HUES48 (cell line): ENCODE measurements at regions not wholly inside any gene's neighbourhood (a gene's known extent, or its start where the extent isn't known, plus 50 kb on each side); places are given as distances from the start of the nearest gene placed in this dataset.

ENCODE experiments used
- H3K27ac ChIP-seq: one replicate; pipeline ENCODE4 v1.7.0; 2013; ENCODE audit warnings: low read depth, low read length, inconsistent platforms
- H3K27me3 ChIP-seq: 2 replicates; pipeline ENCODE4 v1.6.1; 2013; ENCODE audit warnings: mild to moderate bottlenecking, low read length; ENCODE audit not compliant: control insufficient read depth, insufficient read depth
- H3K36me3 ChIP-seq: 2 replicates; pipeline ENCODE4 v1.6.1; 2013; ENCODE audit warnings: low read length; ENCODE audit not compliant: control insufficient read depth, insufficient read depth
- H3K4me1 ChIP-seq: 2 replicates; pipeline ENCODE4 v1.6.1; 2013; ENCODE audit warnings: mild to moderate bottlenecking, low read length; ENCODE audit not compliant: control insufficient read depth, insufficient read depth
- H3K4me3 ChIP-seq: 2 replicates; pipeline ENCODE4 v1.5.1; 2013; ENCODE audit warnings: mild to moderate bottlenecking, low read depth, low read length
- H3K9ac ChIP-seq: 2 replicates; pipeline ENCODE4 v1.6.1; 2013; ENCODE audit warnings: mild to moderate bottlenecking, low read depth, low read length, moderate library complexity
- H3K9me3 ChIP-seq: 2 replicates; pipeline ENCODE4 v1.6.1; 2013; ENCODE audit warnings: low read length; ENCODE audit not compliant: control insufficient read depth, insufficient read depth

DNA sequence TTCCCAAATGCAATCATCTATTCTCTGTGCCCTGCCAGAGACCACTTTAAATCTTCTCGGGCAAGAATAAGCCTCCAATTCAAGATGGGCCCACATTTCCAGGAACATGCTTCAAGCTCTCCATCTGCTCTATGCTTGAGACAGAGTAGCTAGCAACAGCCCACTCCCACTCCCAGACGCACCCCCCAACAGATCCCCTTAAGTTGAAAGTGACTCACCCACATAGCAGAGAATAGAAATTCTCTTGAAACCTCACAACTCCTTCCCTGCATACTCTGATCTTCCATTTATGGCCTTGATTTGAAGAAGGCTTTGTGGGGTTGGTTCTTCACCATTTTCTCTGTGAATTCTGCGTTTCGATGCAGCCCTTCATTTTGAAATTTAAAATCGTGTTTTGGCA, 604.0 kb downstream of the INHBA start:
- Histone ChIP-seq H3K4me3 (no peak overlapping the region), H3K27ac (no peak overlapping the region), H3K4me1 (no peaks in the 10 kb centered on the region; the same call in 1 of the 2 replicates), H3K9ac (no peak overlapping the region), H3K9me3 (no peaks in the 10 kb centered on the region), H3K36me3 (no peaks in the 10 kb centered on the region), H3K27me3 (no peaks in the 10 kb centered on the region)

DNA sequence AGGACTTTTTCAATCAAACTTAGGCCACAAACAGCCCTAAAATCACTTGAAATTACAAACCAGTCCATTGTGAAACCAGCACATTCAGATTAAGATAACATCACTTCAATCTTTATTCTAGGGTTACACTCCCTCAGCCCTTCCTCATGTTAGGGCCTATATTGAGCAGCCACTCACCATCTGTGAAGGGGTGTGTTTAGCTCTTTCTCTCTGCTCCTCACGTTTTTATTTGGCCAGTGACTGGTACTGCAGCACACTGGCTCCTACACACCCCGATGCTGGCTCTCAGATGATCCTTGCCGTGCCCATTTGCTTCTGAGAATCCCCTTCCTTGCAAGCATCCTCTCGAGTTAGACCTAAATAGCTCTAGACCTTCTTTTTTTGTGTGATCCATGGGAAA, 604.5 kb downstream of the INHBA start:
- H3K4me3 ChIP-seq, result no peak overlapping the region
- H3K27ac ChIP-seq, result no peak overlapping the region
- no peaks in the 10 kb centered on the region for H3K27me3 ChIP-seq
- no peaks in the 10 kb centered on the region; the same call in 1 of the 2 replicates for H3K4me1 ChIP-seq
- no peaks in the 10 kb centered on the region for H3K9me3 ChIP-seq
- H3K36me3 ChIP-seq, result no peaks in the 10 kb centered on the region
- H3K9ac ChIP-seq, result no peak overlapping the region

DNA sequence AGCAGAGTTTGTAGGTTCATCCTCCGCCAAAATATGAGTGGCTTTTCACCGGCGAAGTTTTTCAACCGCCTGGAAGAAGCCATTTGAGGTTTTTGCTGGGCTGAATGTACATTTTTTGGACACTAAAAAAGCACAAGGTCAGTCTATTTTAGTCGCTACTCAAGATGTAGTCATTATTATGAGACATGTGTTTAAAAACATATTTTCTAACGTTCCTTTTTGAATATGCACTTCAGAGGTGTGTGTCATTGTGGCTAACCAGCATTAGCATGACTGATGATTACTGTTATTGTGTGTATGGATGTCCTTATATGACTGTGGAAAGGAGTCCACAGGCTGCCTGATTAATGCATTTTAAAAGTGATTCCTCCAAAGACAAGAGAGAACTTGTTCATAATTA, 605.4 kb downstream of the INHBA start:
- Histone ChIP-seq H3K27ac (no peak overlapping the region), H3K36me3 (no peaks in the 10 kb centered on the region), H3K27me3 (no peaks in the 10 kb centered on the region), H3K4me3 (no peak overlapping the region), H3K4me1 (no peaks in the 10 kb centered on the region; the same call in 1 of the 2 replicates), H3K9me3 (no peaks in the 10 kb centered on the region), H3K9ac (no peak overlapping the region)

- H3K4me3 ChIP-seq, result no peak overlapping the region
- no peak overlapping the region for H3K9ac ChIP-seq
- no peaks in the 10 kb centered on the region for H3K9me3 ChIP-seq
- H3K4me1 ChIP-seq, result no peaks in the 10 kb centered on the region; the same call in 1 of the 2 replicates
- H3K27ac ChIP-seq, result no peak overlapping the region
- H3K27me3 ChIP-seq, result no peaks in the 10 kb centered on the region
- H3K36me3 ChIP-seq, result no peaks in the 10 kb centered on the region
Observed at GRCh38 chr7:41096917-41097316, 606.0 kb downstream of the INHBA start.

GRCh38 chr7:41093141-41093540, 609.7 kb downstream of the INHBA start:
- no peak overlapping the region for H3K27ac ChIP-seq
- no peaks in the 10 kb centered on the region for H3K9me3 ChIP-seq
- no peak overlapping the region for H3K9ac ChIP-seq
- H3K27me3 ChIP-seq, result no peaks in the 10 kb centered on the region
- no peak overlapping the region for H3K4me3 ChIP-seq
- H3K4me1 ChIP-seq, result no peaks in the 10 kb centered on the region; the same call in 1 of the 2 replicates
- no peaks in the 10 kb centered on the region for H3K36me3 ChIP-seq

GRCh38 chr7:41085244-41085643, 617.6 kb downstream of the INHBA start:
- no peak overlapping the region for H3K9ac ChIP-seq
- no peaks in the 10 kb centered on the region for H3K27me3 ChIP-seq
- no peaks in the 10 kb centered on the region for H3K36me3 ChIP-seq
- H3K27ac ChIP-seq, result no peak overlapping the region
- H3K9me3 ChIP-seq, result no peaks in the 10 kb centered on the region
- H3K4me1 ChIP-seq, result 0 out of 2 replicates have a peak, but pooled peaks cover 3% of the 10 kb centered on the region
- H3K4me3 ChIP-seq, result no peak overlapping the region

DNA sequence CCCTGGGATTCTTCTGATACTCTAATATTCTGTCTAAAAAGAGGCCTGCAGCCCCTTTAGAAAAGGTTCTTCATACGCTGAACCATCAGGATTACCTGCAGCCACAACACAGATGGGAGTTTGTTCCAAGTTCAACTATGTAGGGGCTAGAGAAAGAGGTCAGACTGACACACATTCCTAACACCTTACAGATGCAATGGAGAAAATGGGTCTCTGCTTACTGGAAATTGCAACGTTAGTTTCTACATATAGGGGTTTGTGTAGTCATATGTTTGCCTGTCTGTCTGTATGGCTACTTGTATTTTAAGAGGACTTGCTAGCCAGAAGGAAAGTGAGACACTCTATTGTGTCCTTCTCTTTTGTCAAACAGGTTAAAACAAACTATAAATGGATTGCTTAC, 618.5 kb downstream of the INHBA start:
- no peak overlapping the region for H3K27ac ChIP-seq
- no peaks in the 10 kb centered on the region for H3K27me3 ChIP-seq
- H3K4me1 ChIP-seq, result 0 out of 2 replicates have a peak, but pooled peaks cover 3% of the 10 kb centered on the region
- no peaks in the 10 kb centered on the region for H3K9me3 ChIP-seq
- H3K9ac ChIP-seq, result no peak overlapping the region
- no peak overlapping the region for H3K4me3 ChIP-seq
- no peaks in the 10 kb centered on the region for H3K36me3 ChIP-seq

DNA sequence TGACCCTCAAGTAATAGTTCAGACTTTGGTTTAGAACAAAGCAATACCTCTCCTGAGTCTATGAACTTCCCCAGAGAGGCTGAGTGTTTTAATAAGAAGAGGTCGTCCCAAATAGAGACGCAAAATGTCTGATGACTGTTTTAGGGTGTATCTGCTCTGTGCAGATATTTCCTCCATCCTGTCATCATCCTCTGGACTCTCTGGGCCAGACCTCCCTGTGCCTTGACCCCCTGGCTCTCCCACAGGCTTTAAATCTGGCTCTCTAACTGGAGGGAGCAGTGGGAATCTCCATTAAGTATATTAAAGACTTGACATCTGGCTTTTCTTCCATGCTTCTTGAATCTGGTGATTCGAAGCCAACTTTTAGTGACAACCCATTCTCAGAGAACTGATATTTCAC, 633.3 kb downstream of the INHBA start:
- Histone ChIP-seq H3K9ac (no peak overlapping the region), H3K27ac (no peak overlapping the region), H3K4me1 (no peaks in the 10 kb centered on the region), H3K36me3 (no peaks in the 10 kb centered on the region), H3K4me3 (no peak overlapping the region), H3K27me3 (no peaks in the 10 kb centered on the region), H3K9me3 (no peaks in the 10 kb centered on the region)

GRCh38 chr7:41067576-41067975, 635.3 kb downstream of the INHBA start:
- Histone ChIP-seq H3K27me3 (no peaks in the 10 kb centered on the region), H3K9me3 (no peaks in the 10 kb centered on the region), H3K4me3 (no peak overlapping the region)

DNA sequence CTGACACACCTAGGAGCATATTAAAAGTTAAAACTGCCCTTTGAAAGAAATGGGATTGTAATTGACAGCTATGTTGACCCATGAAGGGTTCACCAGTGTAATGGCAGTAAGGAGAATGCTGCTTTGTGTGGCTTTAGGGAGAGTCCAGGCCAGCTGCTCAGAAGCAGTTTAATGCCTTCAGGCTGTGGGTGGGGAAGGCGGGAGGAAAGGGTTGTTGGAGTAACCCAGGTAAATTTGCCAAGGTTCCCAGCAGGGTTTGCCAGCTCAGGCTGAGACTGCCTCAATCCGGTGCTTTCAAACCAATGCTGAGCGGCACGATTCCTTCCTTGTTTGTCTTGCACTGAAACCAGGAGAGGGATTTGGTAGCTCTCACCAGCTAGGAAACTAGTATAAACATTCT, 637.2 kb downstream of the INHBA start:
- H3K9me3 ChIP-seq, result no peaks in the 10 kb centered on the region
- H3K27me3 ChIP-seq, result peaks cover 10% of the 10 kb centered on the region
- no peaks in the 10 kb centered on the region for H3K36me3 ChIP-seq
- H3K4me1 ChIP-seq, result no peaks in the 10 kb centered on the region
- H3K4me3 ChIP-seq, result no peak overlapping the region
- no peak overlapping the region for H3K27ac ChIP-seq
- no peak overlapping the region for H3K9ac ChIP-seq

More at GRCh38 chr7:41067576-41067975, 635.3 kb downstream of the INHBA start:
- no peak overlapping the region for H3K27ac ChIP-seq
- H3K4me1 ChIP-seq, result no peaks in the 10 kb centered on the region
- H3K9ac ChIP-seq, result no peak overlapping the region
- H3K36me3 ChIP-seq, result no peaks in the 10 kb centered on the region

DNA sequence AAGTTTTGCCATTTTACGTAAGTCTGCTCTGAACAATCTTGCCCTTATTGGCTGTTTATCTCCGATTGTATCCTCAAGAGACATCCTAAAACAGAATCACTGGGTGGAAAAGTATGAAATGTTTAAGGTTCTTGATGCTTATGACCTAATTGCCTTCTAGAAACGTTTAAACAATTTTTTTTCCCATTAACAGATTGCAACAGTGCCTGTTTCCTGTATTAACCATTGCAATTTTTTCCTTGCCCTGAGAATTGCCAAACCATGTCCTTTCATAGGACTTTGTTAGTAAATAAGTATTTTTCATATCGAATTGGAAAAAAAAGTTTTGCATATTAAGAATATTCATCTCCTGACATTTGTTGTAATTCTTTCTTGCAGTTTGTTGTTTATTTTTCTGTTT, 639.8 kb downstream of the INHBA start:
- no peaks in the 10 kb centered on the region for H3K36me3 ChIP-seq
- H3K27me3 ChIP-seq, result peaks cover 27% of the 10 kb centered on the region
- no peaks in the 10 kb centered on the region for H3K9me3 ChIP-seq
- no peak overlapping the region for H3K4me3 ChIP-seq
- no peak overlapping the region for H3K27ac ChIP-seq
- H3K4me1 ChIP-seq, result peaks cover 19% of the 10 kb centered on the region
- no peak overlapping the region for H3K9ac ChIP-seq

GRCh38 chr7:41060796-41061195, 642.1 kb downstream of the INHBA start:
- Histone ChIP-seq H3K27me3 (peaks cover 41% of the 10 kb centered on the region), H3K36me3 (no peaks in the 10 kb centered on the region), H3K9me3 (no peaks in the 10 kb centered on the region), H3K4me1 (peaks cover 19% of the 10 kb centered on the region), H3K9ac (no peak overlapping the region), H3K4me3 (no peak overlapping the region), H3K27ac (no peak overlapping the region)
